Ovary (tissue), 3 donors: ENCODE measurements at regions not wholly inside any gene's neighbourhood (a gene's known extent, or its start where the extent isn't known, plus 50 kb on each side); places are given as distances from the start of the nearest gene placed in this dataset.

ENCODE experiments used
- EP300 ChIP-seq: sonication (generic); formaldehyde crosslinking; IDR thresholded peaks from one replicate; pipeline ENCODE4 v1.6.1; 2017; ENCODE audit warnings: antibody characterized with exemption
- POLR2A ChIP-seq: fragments of 450-650 bp; IDR thresholded peaks from one replicate; pipeline ENCODE4 v1.6.1; 2017; ENCODE audit warnings: antibody characterized with exemption, mild to moderate bottlenecking, moderate library complexity
- TF ChIP-seq, protein P1 (sequence below), 3 donors: fragments of 450-650 bp in 2 of 3; fragments of 200-600 bp in 1 of 3; IDR thresholded peaks; one replicate each; pipeline versions ENCODE4 v1.5.1 to v1.8.0; 2016 to 2022; ENCODE audit warnings: antibody characterized with exemption in 3 of 3, mild to moderate bottlenecking in 1 of 3
- donor health status: DM: no; HTN: no; CAD: no.

GRCh38 chr3:194870394-194871110, 184.9 kb downstream of the FAM43A start:
- TF ChIP-seq, protein P1, sequence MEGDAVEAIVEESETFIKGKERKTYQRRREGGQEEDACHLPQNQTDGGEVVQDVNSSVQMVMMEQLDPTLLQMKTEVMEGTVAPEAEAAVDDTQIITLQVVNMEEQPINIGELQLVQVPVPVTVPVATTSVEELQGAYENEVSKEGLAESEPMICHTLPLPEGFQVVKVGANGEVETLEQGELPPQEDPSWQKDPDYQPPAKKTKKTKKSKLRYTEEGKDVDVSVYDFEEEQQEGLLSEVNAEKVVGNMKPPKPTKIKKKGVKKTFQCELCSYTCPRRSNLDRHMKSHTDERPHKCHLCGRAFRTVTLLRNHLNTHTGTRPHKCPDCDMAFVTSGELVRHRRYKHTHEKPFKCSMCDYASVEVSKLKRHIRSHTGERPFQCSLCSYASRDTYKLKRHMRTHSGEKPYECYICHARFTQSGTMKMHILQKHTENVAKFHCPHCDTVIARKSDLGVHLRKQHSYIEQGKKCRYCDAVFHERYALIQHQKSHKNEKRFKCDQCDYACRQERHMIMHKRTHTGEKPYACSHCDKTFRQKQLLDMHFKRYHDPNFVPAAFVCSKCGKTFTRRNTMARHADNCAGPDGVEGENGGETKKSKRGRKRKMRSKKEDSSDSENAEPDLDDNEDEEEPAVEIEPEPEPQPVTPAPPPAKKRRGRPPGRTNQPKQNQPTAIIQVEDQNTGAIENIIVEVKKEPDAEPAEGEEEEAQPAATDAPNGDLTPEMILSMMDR (IDR thresholded peaks at IDR 0.05), result no peak
- no peak for TF ChIP-seq POLR2A
- no peak for TF ChIP-seq EP300
